ENCODE measurements at regions not wholly inside any gene's neighbourhood (a gene's known extent, or its start where the extent isn't known, plus 50 kb on each side); places are given as distances from the start of the nearest gene placed in this dataset.
"Not testable (repeated sequence)": the region's sequence is repeated elsewhere in the genome, so short reads cannot be mapped to it uniquely, and the experiment has no call there.

DNA sequence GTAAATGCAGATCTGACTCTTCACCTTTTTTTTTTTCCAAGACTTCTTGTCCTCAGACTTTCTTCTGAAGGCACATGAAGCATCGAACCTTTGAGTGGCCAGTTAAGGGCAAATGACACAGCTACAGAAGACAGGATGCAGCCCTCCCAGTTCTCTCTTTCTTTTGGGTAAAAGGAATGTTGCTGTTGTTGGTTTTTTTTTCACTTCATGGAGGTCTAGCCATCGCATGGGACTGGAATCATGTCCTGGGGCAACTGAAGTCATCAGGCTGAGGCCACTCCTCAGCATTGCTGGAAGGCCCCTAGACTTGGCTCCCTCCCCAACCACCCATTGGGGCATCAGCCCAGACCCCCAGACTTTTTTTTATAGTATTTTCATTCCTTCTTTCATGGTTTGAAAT is 896.5 kb downstream of the SORCS1 start:
- TF ChIP-seq POLR2AphosphoS5 (IDR thresholded peaks at IDR 0.05) = no peak
- TF ChIP-seq POLR2A (IDR thresholded peaks at IDR 0.05) = no peak
- no peak for TF ChIP-seq EP300 (IDR thresholded peaks at IDR 0.05)
- TF ChIP-seq, protein P1, sequence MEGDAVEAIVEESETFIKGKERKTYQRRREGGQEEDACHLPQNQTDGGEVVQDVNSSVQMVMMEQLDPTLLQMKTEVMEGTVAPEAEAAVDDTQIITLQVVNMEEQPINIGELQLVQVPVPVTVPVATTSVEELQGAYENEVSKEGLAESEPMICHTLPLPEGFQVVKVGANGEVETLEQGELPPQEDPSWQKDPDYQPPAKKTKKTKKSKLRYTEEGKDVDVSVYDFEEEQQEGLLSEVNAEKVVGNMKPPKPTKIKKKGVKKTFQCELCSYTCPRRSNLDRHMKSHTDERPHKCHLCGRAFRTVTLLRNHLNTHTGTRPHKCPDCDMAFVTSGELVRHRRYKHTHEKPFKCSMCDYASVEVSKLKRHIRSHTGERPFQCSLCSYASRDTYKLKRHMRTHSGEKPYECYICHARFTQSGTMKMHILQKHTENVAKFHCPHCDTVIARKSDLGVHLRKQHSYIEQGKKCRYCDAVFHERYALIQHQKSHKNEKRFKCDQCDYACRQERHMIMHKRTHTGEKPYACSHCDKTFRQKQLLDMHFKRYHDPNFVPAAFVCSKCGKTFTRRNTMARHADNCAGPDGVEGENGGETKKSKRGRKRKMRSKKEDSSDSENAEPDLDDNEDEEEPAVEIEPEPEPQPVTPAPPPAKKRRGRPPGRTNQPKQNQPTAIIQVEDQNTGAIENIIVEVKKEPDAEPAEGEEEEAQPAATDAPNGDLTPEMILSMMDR (IDR thresholded peaks at IDR 0.05) = no peak
- DNase-seq (ENCODE audit: low spot score in 2 of 2) = no peak
- Histone ChIP-seq H3K4me1 (no peaks in the 10 kb centered on the region), H3K36me3 (no peaks in the 10 kb centered on the region), H3K4me3 (no peak overlapping the region), H3K27me3 (no peaks in the 10 kb centered on the region), H3K27ac (no peak overlapping the region), H3K9me3 (no peaks in the 10 kb centered on the region)
- WGBS = 67% methylated on average over 2 of the region's 2 CpGs

DNA sequence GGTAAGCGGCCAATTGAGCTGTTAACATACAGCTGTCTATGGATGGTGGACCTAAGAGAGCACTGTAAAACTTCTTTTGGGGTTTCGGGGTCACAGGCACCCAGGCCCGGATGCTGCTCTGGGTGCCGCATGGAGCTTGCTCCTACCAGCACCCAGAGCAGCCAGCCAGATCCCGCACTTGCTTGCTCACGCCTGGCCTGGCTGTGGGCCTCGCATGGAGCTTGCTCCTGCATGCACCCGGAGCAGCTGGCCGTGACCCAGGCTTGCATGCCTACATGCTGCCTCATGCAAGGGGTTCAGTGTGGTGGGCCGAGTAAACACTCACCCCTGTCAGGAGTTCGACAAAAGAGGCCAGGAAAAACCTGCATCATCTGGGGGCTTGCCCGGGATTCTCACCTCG is 896.9 kb downstream of the SORCS1 start:
- H3K27ac ChIP-seq = no peak overlapping the region
- 82% methylated on average over 6 of the region's 13 CpGs for WGBS
- no peaks in the 10 kb centered on the region for H3K36me3 ChIP-seq
- no peak overlapping the region for H3K4me3 ChIP-seq
- H3K9me3 ChIP-seq = no peaks in the 10 kb centered on the region
- TF ChIP-seq EP300 (IDR thresholded peaks at IDR 0.05) = no peak
- TF ChIP-seq POLR2A (IDR thresholded peaks at IDR 0.05) = no peak
- TF ChIP-seq, protein P1 (IDR thresholded peaks at IDR 0.05) = no peak
- no peak for TF ChIP-seq POLR2AphosphoS5 (IDR thresholded peaks at IDR 0.05)
- H3K27me3 ChIP-seq = no peaks in the 10 kb centered on the region
- no peaks in the 10 kb centered on the region for H3K4me1 ChIP-seq
- DNase-seq (ENCODE audit: low spot score in 2 of 2) = no peak

DNA sequence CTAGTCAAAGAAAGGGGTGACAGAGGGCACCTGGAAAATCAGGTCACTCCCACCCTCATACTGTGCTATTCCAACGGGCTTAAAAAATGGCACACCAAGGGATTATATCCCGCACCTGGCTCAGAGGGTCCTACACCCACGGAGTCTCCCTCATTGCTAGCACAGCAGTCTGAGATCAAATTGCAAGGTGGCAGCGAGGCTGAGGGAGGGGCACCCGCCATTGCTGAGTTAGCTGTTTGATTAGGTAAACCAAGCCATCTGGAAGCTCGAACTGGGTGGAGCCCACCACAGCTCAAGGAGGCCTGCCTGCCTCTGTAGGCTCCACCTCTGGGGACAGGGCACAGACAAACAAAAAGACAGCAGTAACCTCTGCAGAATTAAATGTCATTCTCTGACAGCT is 907.1 kb downstream of the SORCS1 start:
- not testable (repeated sequence) for H3K9me3 ChIP-seq; H3K36me3 ChIP-seq; DNase-seq (ENCODE audit: low spot score in 2 of 2); H3K4me1 ChIP-seq; H3K27me3 ChIP-seq; H3K27ac ChIP-seq; H3K4me3 ChIP-seq
- 100% methylated on average over 3 of the region's 6 CpGs for WGBS

DNA sequence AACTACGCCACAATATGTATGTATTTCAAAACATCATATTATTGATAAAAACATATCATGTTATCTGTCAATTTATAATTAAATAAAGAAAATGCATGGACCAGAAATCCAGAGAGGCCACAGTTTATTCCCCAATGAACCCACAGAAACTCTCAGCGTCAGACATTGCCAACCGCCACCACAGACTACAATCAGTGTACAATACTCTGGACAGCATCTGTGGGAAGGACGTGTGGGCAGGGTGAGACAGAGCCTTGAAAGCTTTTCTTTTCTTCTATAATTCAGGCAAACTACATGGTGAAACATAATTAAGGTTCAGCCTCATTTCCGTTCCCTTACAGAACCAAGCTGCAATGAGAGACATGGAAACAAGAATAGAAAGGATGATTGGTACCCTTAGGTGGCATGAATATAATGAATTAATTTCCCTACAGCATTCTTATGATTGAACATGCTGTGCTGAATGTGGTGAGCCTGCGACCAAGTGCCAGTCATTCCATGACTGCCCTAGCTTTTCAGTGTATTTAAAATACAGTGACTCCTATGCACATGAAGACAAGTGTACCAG is 909.3 kb downstream of the SORCS1 start:
- H3K4me1 ChIP-seq = no peaks in the 10 kb centered on the region
- no peak overlapping the region for H3K27ac ChIP-seq
- H3K27me3 ChIP-seq = no peaks in the 10 kb centered on the region
- H3K36me3 ChIP-seq = no peaks in the 10 kb centered on the region
- WGBS = 77% methylated on average over 6 of the region's 6 CpGs
- H3K4me3 ChIP-seq = no peak overlapping the region
- no peaks in the 10 kb centered on the region for H3K9me3 ChIP-seq
- TF ChIP-seq, protein P1 (IDR thresholded peaks at IDR 0.05) = no peak
- TF ChIP-seq POLR2A (IDR thresholded peaks at IDR 0.05) = no peak
- no peak for TF ChIP-seq EP300 (IDR thresholded peaks at IDR 0.05)
- no peak for TF ChIP-seq POLR2AphosphoS5 (IDR thresholded peaks at IDR 0.05)
- no peak for DNase-seq (ENCODE audit: low spot score in 2 of 2)

DNA sequence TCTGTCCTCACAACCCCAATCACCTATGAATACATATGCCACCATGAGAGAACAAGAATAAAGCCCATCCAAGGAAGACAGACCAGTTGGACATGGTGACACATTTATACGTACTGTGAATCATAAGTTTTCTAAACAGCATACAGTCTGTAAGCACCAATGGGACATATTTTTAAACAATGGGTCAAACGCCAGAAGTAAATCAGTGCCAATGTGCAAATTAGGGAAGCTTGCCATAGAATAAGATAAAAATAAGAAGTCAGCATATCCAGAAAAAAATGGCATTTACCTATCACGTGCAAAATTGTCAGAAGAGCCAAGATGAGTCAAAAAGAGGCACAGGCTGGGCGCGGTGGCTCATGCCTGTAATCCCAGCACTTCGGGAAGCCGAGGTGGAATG is 910.4 kb downstream of the SORCS1 start:
- 45% methylated on average over 6 of the region's 7 CpGs for WGBS
- Histone ChIP-seq H3K9me3 (no peaks in the 10 kb centered on the region), H3K27ac (no peak overlapping the region), H3K4me1 (no peaks in the 10 kb centered on the region), H3K36me3 (no peaks in the 10 kb centered on the region), H3K27me3 (no peaks in the 10 kb centered on the region), H3K4me3 (no peak overlapping the region)
- no peak for DNase-seq (ENCODE audit: low spot score in 2 of 2)
- no peak for TF ChIP-seq EP300 (IDR thresholded peaks at IDR 0.05)
- TF ChIP-seq, protein P1 (IDR thresholded peaks at IDR 0.05) = no peak
- TF ChIP-seq POLR2A (IDR thresholded peaks at IDR 0.05) = no peak
- TF ChIP-seq POLR2AphosphoS5 (IDR thresholded peaks at IDR 0.05) = no peak

DNA sequence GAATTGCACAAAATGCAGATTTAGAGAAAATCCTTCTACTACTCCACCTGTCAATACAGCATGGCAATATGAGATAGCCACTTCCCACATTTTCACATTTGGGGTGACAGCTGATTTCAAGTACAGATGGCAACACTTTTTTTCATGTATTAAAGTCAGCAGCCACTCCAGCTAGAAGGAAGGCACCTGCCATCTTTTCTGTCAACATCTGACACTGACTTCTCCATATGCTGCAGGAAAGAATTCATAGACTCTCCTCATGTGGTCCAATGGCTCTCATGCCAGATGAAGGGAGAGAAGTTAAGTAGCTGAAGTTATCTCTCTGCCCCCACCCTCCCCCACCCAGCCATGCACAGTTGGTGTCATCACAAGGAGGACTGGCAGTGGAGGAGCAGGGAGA is 912.0 kb downstream of the SORCS1 start:
- Histone ChIP-seq H3K27me3 (no peaks in the 10 kb centered on the region), H3K9me3 (no peaks in the 10 kb centered on the region), H3K4me1 (no peaks in the 10 kb centered on the region), H3K36me3 (no peaks in the 10 kb centered on the region), H3K4me3 (no peak overlapping the region), H3K27ac (no peak overlapping the region)
- DNase-seq (ENCODE audit: low spot score in 2 of 2) = no peak
- TF ChIP-seq POLR2A (IDR thresholded peaks at IDR 0.05) = no peak
- no peak for TF ChIP-seq POLR2AphosphoS5 (IDR thresholded peaks at IDR 0.05)
- TF ChIP-seq EP300 (IDR thresholded peaks at IDR 0.05) = no peak
- TF ChIP-seq, protein P1 (IDR thresholded peaks at IDR 0.05) = no peak

Measured in suprapubic skin (tissue), 4 donors.